LNCAP (cell line): ENCODE measurements at regions not wholly inside any gene's neighbourhood (a gene's known extent, or its start where the extent isn't known, plus 50 kb on each side); places are given as distances from the start of the nearest gene placed in this dataset.

ENCODE experiments used
- TF ChIP-seq, protein P1 (sequence below): fragments of 450-650 bp; IDR thresholded peaks from 2 replicates; pipeline ENCODE4 v1.5.1; 2017; ENCODE audit warnings: mild to moderate bottlenecking

GRCh38 chr18:7332452-7332851 is 101.6 kb downstream of the LRRC30 start:
- TF ChIP-seq, protein P1, sequence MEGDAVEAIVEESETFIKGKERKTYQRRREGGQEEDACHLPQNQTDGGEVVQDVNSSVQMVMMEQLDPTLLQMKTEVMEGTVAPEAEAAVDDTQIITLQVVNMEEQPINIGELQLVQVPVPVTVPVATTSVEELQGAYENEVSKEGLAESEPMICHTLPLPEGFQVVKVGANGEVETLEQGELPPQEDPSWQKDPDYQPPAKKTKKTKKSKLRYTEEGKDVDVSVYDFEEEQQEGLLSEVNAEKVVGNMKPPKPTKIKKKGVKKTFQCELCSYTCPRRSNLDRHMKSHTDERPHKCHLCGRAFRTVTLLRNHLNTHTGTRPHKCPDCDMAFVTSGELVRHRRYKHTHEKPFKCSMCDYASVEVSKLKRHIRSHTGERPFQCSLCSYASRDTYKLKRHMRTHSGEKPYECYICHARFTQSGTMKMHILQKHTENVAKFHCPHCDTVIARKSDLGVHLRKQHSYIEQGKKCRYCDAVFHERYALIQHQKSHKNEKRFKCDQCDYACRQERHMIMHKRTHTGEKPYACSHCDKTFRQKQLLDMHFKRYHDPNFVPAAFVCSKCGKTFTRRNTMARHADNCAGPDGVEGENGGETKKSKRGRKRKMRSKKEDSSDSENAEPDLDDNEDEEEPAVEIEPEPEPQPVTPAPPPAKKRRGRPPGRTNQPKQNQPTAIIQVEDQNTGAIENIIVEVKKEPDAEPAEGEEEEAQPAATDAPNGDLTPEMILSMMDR = no peak

GRCh38 chr18:7333025-7333562 is 102.2 kb downstream of the LRRC30 start:
- TF ChIP-seq, protein P1 = no peak

- TF ChIP-seq, protein P1 = no peak
Observed at GRCh38 chr18:7334973-7335568, 104.2 kb downstream of the LRRC30 start.

GRCh38 chr18:7336623-7337022 is 105.7 kb downstream of the LRRC30 start:
- TF ChIP-seq, protein P1 = no peak

DNA sequence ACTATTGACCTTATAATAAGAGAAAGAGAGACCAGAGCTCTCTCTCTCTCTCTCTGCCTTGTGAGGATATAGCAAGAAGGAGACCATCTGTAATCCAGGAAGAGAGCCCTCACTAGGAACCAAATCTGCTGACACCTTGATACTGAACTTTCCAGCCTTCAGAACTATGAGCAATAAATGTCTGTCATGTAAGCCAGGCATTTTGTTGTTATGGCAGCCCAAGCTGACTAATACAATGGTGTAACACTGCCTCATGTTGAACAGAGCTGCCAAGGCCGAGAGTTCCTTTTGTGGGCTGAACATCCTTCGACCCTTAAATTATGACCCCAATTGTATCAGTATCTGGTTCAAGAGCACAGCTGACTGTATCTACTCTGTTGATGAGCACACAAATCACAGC is 108.0 kb downstream of the LRRC30 start:
- TF ChIP-seq, protein P1 = no peak

GRCh38 chr18:7341581-7342337 is 110.9 kb downstream of the LRRC30 start:
- TF ChIP-seq, protein P1 = no peak

GRCh38 chr18:7349181-7349837 is 118.4 kb downstream of the LRRC30 start:
- TF ChIP-seq, protein P1 = no peak
